ENCODE measurements at regions not wholly inside any gene's neighbourhood (a gene's known extent, or its start where the extent isn't known, plus 50 kb on each side); places are given as distances from the start of the nearest gene placed in this dataset.
"Not testable (repeated sequence)": the region's sequence is repeated elsewhere in the genome, so short reads cannot be mapped to it uniquely, and the experiment has no call there.

DNA sequence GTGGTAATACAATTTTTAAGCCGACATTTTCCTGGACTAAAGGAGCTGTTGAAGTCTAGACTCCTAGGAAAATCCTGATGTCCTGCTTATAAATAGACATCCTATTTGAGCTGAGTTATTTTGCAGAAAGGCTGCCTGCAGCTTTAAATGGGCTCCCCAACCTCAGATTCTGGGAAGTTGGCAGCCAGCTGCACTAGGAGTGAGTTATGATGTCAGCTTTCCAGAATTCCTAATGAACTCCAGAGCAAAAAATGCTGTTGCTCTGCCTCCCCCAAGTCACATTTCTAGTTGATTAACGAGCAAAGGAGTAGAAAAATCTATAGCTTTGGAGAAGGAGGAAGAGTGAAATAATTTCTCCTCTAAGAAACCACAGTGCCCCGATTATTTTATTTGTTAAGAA is 346.3 kb upstream of the SULF2 start:
- TF ChIP-seq, protein P1, sequence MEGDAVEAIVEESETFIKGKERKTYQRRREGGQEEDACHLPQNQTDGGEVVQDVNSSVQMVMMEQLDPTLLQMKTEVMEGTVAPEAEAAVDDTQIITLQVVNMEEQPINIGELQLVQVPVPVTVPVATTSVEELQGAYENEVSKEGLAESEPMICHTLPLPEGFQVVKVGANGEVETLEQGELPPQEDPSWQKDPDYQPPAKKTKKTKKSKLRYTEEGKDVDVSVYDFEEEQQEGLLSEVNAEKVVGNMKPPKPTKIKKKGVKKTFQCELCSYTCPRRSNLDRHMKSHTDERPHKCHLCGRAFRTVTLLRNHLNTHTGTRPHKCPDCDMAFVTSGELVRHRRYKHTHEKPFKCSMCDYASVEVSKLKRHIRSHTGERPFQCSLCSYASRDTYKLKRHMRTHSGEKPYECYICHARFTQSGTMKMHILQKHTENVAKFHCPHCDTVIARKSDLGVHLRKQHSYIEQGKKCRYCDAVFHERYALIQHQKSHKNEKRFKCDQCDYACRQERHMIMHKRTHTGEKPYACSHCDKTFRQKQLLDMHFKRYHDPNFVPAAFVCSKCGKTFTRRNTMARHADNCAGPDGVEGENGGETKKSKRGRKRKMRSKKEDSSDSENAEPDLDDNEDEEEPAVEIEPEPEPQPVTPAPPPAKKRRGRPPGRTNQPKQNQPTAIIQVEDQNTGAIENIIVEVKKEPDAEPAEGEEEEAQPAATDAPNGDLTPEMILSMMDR (IDR thresholded peaks at IDR 0.05): no peak
- DNase-seq (ENCODE audit: low spot score in 2 of 2): no peak
- Histone ChIP-seq H3K4me3 (no peak overlapping the region), H3K4me1 (peaks cover 0 to 8% of the 10 kb centered on the region in 2 donors), H3K27ac (peak overlapping the region in 1 of 2 donors; percentile 6), H3K9me3 (no peaks in the 10 kb centered on the region), H3K36me3 (no peaks in the 10 kb centered on the region), H3K27me3 (no peaks in the 10 kb centered on the region)
- intact Hi-C loops (cut with DNase I): no loop called here

DNA sequence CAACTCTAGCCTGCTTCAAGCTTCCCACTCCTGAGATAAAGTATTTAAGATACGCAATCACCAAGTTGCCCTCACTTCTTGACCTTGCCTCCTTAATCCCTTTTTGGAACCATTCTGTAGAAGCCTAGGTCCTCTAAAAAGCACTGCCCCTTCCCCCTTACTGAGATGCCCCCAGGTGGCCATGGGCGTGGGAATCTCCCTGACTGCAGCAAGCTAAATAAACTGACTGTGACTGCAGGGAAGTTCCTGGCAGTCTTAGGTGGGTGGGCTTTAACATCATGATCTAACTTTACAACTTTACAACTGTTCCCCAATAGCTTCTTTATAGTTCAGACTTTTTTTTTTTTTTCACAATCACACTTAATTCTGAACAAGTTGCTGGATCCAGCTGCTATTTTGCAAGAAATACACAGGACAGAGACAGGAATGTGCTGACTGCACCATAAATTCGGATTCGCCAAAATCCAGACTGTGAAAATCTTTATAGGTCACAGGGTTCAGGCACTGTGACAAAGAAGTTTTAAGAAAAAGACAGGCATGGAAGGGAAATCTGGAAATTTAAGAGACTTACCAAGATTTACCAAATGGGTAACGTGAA is 344.2 kb upstream of the SULF2 start:
- no peaks in the 10 kb centered on the region for H3K9me3 ChIP-seq
- TF ChIP-seq, protein P1 (IDR thresholded peaks at IDR 0.05): no peak
- H3K36me3 ChIP-seq: no peaks in the 10 kb centered on the region
- H3K4me1 ChIP-seq: peaks cover 0 to 8% of the 10 kb centered on the region in 2 donors
- H3K4me3 ChIP-seq: no peak overlapping the region
- no peaks in the 10 kb centered on the region for H3K27me3 ChIP-seq
- intact Hi-C loops (cut with DNase I): no loop called here
- no peak overlapping the region for H3K27ac ChIP-seq
- no peak for DNase-seq (ENCODE audit: low spot score in 2 of 2)

DNA sequence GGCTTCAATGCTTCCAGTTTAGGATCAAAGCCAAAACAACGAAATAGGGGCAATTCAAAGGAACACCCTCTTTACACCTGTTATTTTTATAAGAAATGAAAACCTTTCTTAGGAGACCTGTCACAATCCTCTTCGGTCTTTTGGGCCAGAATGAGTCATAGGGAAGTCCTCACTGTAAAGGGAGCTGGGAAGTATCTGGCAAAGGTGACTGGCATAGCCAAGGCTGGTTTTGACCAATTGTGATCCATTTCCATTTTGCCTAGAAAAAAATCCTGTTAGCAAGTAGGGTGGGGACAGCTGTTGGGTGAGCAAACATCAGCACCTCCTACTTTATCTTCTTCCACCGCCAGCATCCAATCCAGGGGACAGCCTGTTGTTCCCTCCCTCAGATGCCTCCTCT is 343.2 kb upstream of the SULF2 start:
- TF ChIP-seq, protein P1 (IDR thresholded peaks at IDR 0.05): no peak
- no peak for DNase-seq (ENCODE audit: low spot score in 2 of 2)
- intact Hi-C loops (cut with DNase I): no loop called here
- Histone ChIP-seq H3K36me3 (no peaks in the 10 kb centered on the region), H3K4me3 (no peak overlapping the region), H3K27ac (no peak overlapping the region), H3K4me1 (peaks cover 0 to 8% of the 10 kb centered on the region in 2 donors), H3K9me3 (no peaks in the 10 kb centered on the region), H3K27me3 (no peaks in the 10 kb centered on the region)

DNA sequence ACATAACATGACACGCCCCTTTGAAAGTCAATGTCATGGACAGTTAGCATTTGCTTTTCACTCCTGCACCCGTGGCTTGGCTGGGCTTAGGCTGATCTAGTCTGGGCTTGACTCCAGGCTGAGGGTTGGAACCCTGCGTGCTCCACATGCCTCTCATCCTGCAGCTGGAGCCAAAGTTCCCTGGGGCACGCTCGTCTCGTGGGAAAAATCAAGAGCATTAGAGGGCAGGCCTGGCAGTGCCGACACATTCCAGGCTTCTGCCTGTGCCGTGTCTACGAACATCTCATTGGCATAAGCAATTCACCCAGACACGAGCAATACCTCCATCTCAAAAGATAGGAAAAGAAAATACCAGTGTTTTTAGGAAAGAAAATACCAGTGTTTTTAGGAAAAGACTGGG is 342.7 kb upstream of the SULF2 start:
- H3K9me3 ChIP-seq; H3K27ac ChIP-seq; DNase-seq (ENCODE audit: low spot score in 2 of 2): not testable (repeated sequence)

DNA sequence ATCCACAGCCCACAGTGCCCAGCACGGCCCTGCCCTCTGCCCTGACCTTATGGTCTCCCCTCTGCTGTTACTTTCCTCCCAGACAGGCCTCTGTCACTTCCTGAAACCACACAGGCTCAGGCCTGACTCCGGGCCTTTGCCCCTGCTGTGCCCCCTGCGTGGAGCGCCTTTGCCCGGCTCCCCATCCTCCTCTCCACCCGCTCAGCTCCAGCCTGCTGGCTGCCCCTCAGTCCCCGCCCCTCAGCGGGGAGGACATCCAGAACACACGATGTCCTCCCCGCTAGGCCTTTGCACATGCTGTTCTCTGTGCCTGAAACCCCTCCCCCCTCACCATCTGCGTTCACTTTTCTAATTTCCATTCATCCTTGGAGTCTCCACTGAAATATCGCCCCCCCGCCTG is 341.9 kb upstream of the SULF2 start:
- H3K4me1 ChIP-seq; H3K27ac ChIP-seq; H3K27me3 ChIP-seq; H3K36me3 ChIP-seq; H3K4me3 ChIP-seq; DNase-seq (ENCODE audit: low spot score in 2 of 2); H3K9me3 ChIP-seq; intact Hi-C loops (cut with DNase I): not testable (repeated sequence)

More for the DNA sequence above, 342.7 kb upstream of the SULF2 start:
- H3K36me3 ChIP-seq; H3K27me3 ChIP-seq; H3K4me3 ChIP-seq; H3K4me1 ChIP-seq; intact Hi-C loops (cut with DNase I): not testable (repeated sequence)

DNA sequence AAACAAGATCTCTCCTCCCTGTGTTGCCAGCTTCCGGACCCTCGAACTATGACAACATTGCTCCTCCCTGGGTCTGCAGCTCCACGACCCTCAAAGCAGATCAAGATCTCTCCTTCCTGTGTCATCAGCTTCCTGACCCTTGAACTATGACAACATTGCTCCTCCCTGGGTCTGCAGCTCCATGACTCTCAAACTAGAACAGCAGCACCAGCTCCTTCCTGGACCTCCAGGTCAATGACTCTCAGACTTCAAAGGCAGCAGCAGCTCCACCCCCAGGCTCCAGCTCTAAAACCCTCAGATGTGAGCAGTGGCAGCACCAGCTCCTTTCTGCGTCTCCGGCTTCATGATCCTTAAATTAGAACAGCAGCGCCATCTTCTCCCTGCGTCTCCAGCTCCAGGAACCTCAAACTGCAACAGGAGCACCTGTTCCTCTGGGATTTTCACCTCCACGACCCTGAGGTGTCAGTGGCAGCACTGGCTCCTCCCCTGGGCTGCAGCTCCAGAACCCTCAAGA is 341.0 kb upstream of the SULF2 start:
- Histone ChIP-seq H3K27ac (no peak overlapping the region), H3K27me3 (no peaks in the 10 kb centered on the region), H3K4me3 (no peak overlapping the region), H3K9me3 (no peaks in the 10 kb centered on the region), H3K4me1 (peaks cover 0 to 8% of the 10 kb centered on the region in 2 donors), H3K36me3 (no peaks in the 10 kb centered on the region)
- intact Hi-C loops (cut with DNase I): no loop called here
- DNase-seq (ENCODE audit: low spot score in 2 of 2): no peak
- TF ChIP-seq, protein P1 (IDR thresholded peaks at IDR 0.05): no peak

DNA sequence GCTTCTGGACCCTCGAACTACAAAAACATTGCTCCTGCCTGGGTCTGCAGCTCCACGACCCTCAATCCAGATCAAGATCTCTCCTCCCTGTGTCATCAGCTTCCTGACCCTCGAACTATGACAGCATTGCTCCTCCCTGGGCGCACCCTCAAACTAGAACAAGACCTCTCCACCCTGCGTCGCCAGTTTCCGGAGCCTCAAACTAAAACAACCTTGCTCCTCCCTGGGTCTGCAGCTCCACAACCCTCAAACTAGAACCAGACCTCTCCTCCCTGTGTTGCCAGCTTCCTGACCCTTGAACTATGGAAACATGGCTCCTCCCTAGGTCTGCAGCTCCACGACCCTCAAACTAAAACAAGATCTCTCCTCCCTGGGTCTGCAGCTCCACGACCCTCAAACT is 339.7 kb upstream of the SULF2 start:
- no peak for DNase-seq (ENCODE audit: low spot score in 2 of 2)
- Histone ChIP-seq H3K36me3 (no peaks in the 10 kb centered on the region), H3K27ac (no peak overlapping the region), H3K9me3 (no peaks in the 10 kb centered on the region), H3K27me3 (no peaks in the 10 kb centered on the region), H3K4me1 (peaks cover 0 to 8% of the 10 kb centered on the region in 2 donors), H3K4me3 (no peak overlapping the region)
- TF ChIP-seq, protein P1 (IDR thresholded peaks at IDR 0.05): no peak
- intact Hi-C loops (cut with DNase I): no loop called here

All from ascending aorta (tissue), 2 donors.